GM21737 (cell line): ENCODE measurements at regions not wholly inside any gene's neighbourhood (a gene's known extent, or its start where the extent isn't known, plus 50 kb on each side); places are given as distances from the start of the nearest gene placed in this dataset.

ENCODE experiments used
- ATAC-seq: cut with Tn5 transposase; IDR thresholded peaks from one replicate; pipeline ENCODE4 v1.9.1; 2021; ENCODE audit warnings: mild to moderate bottlenecking, moderate library complexity; ENCODE audit not compliant: unreplicated experiment

GRCh38 chr12:92089559-92089958, 56.1 kb downstream of the BTG1 start:
- no peak for ATAC-seq

DNA sequence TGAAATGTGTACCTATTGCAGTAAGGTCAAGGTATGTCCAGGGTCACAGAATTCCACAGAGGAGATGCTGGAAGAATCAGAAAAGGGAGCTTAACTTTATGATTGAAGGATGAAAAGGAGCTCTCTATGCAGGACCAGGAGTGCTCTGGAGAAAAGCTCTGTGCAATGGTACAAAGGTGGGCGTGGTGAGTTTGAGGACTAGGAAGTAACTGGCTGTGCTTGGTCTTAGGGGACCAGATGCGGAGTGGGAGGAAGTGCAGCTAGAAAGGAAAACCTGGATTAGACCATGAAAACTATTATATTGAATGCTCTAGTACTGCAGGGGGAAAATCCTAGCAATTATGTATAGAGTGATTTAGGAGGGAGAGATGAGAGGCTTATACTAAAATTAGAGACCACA, 56.8 kb downstream of the BTG1 start:
- no peak for ATAC-seq

GRCh38 chr12:92085736-92086040, 60.0 kb downstream of the BTG1 start:
- ATAC-seq = no peak

DNA sequence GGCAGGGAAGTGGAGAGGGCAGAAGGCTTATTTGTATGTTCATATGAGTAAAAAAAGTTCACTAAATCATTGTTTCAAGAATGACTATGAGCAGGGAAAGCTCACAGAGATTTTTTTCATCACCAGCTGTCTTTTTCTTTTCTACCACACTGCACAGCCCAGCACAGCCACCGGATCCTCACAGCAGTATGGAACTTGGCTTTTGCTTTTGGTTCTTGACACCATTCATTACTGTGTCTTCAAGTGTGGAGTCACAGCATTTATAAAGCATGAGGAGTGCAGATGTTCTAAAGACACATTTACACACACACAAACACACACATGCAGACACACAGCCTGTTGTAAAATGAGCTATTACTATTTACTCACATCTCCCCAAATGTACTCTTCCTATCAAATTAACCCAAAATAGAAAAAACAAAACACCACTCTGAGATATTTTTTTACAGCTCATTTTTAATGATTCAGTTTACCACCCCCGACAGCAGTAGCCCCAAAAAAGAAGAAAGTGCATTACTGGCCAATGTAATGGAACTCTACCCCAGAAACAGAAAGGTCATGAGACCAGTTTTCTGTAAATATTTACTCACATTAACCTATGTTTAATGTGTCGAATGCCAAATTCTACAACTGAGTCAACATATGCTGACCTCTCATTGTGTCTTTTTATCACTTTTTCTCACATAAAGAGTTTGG, 60.5 kb downstream of the BTG1 start:
- ATAC-seq = peak; percentile 56

GRCh38 chr12:92080911-92081285, 64.7 kb downstream of the BTG1 start:
- no peak for ATAC-seq

GRCh38 chr12:92079054-92079385, 66.6 kb downstream of the BTG1 start:
- no peak for ATAC-seq

DNA sequence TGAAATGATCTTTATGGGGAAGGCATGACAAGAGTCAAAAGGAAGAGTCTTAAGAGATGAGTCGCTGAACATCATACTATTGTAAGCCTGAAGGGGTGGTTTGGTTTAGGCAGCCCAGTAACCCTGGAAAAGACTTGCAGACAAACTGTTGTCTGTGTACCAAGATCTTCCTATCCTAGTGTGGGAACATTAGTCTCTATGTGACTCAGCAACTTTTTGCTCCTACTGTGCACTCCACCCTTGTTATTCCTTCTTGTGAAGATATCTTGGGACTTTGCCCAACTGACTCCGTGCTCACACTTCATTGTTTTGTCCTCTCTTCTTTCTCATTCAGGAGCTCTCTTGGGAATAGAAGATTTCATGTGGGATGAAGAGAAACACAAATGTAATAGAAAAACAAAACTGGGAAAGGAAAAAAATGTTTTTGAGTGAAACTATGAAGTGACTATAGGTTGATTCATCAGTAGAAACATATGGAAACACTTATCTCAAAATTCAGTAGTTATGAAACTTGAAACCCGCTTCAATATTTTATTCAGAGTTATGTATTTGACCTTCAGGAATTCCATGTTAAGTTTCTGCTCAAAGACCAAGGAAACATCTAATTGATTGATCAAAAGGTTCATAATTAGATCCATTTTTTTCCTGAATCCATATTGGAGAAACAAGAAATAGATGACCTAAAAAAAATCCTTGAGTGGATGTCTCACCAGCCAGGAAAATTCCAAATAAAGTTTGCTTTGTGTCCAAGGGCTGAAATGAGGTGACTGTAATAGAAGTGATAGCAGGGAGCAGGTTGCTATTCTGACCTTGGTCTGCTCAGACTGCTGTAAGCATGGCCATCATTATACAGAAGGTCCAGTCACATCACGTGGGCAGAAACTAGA, 67.2 kb downstream of the BTG1 start:
- no peak for ATAC-seq

DNA sequence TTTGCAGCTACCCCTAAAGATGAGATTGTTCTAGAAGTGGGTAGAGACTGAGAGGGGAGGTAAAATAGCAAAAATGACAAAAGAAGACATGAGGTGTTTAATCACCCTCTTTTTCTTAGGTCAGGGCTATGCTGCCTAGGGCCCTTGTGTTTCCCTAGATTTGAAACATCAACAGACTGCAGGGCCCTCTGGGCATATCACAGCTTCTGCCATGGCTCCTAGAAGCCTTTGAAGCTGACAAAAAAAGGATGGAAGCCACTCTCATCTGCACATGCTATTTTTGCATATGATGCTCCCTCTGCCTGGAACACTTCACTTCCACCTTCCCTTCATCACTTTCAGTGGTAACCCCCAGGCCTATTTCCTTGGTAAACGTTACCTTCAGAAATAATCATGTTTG, 68.1 kb downstream of the BTG1 start:
- no peak for ATAC-seq

- ATAC-seq = no peak
These were observed 69.5 kb downstream of the BTG1 start for GRCh38 chr12:92076101-92076500.

DNA sequence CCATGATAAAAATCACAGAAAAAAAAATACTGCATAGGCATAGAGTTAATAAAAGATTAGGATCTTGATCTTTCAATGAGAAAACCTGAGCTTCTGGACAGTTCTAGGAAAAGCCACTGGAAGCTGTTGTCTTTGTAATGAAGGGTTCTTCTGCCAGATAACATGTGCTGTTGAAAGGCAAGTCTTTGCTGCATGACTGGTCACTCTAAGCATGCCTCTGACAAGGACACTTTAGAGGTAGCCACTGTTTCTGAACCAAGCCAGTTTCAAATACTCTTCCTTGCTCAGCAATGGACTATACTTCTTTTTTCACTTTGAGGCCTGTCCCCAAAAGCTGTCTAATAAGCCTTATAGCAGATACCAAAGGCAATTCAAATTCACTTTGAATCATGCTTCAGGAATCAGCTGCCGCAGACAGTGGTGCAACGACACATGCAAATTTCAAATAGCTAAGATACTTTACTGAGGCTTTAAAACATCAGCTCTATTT, 70.2 kb downstream of the BTG1 start:
- no peak for ATAC-seq

- no peak for ATAC-seq
These were observed 70.8 kb downstream of the BTG1 start for GRCh38 chr12:92074889-92075288.

- no peak for ATAC-seq
These were observed 72.6 kb downstream of the BTG1 start for GRCh38 chr12:92073094-92073493.

GRCh38 chr12:92072112-92072511, 73.5 kb downstream of the BTG1 start:
- ATAC-seq = no peak

DNA sequence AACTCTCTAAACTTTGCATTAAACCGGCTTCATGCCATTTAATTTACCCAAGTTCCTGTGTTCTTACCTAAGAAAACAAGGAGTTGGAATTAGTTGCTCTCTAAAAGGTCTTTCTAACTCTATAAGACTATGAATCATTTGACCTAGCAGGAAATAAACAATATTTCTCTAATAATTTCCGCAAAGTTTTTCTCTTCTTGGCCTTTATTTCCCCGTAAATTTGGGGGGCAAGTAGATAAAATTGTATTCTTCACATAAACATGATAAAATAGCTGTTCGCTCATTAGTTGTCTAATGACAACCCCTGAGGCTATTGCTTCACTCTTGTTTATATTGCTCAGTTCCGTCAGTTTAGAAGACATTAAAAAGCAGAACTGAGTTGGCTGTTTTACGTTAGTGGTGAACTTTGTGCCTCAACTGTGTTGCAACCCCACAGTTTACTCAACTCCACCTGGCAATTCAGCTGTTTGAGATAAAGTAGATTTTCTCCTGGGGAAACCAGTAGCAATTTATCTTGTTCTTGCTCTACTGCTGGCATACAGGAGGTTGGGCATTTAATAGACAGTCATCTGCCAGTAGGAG, 74.7 kb downstream of the BTG1 start:
- no peak for ATAC-seq

DNA sequence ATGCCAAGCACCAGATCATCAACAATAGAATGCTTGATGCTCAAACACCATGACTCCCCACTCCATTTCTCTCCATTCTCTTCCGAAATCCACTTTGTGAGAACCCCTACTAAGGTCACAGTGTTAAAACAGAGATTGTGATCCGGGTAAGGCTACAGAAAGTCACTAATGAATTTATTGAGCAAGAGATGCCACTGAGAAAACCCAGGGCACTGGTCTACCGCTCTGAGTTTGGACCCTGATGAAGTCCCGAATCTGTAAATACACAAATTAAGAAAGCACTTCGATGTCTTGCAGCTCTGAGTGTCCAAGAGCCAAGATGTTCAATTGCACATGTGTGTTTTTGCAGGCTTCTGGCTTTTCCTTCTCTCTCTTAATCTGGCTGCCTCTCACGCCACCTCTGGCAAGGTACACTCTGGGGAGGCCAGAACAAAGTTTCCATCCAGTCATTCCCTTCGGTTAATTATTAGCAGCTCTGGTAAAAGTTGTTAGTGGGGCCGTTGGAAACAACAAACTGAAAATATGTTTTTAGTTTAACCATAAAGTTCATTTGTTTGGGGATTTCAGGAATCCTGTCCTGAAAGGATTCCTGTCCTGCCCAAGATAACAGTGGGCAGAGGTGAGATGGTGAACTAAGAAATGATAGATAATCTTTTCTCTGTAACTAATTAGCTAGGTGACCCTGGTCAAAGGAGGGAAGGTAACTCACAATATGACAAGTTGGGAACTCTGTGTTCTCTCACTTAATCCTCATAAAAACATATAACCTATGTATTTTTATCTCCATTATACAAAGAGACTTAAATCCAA, 75.4 kb downstream of the BTG1 start:
- ATAC-seq = no peak

- ATAC-seq = no peak
These were observed 77.2 kb downstream of the BTG1 start for GRCh38 chr12:92068459-92068858.

DNA sequence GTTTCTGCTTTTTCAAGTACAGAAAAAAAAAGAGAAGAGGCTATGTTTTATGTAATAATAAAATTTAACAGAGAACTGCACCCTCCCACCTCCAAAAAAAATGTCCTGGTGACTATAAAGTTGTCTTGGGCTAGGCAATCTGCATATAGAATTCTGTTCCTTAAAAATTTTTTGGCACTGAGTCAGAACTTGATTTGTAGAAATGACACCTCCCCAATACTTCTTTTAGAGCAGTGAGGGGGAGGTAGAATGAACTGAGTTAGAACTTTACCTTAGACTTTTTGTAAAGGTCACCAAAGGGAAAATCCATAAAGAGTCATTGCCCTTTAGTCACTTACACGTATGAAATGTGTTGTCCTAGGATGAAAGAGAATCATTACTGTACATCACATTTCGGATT, 80.0 kb downstream of the BTG1 start:
- ATAC-seq = no peak

DNA sequence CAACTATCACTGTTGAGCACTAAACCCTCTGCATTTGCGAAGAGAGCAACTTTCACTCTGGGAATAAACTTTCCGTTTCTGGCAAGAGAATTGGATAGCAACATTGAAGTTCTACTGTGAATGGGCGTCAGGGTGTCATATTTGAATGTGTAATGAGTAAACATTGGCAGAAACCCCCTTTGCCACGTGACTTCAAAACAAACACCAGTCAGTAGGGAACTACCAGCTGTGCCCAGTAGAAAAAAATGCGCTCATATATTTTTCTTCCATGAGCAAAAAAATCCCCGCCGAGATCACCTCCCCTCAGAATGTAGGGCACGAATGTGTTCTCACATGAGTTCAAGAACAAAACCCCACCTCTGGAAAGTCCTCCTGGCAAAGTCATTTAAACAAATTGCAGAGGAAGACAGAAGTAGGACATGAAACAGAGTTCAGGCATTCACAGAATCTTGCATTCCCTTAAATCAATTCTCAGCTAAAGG, 80.6 kb downstream of the BTG1 start:
- ATAC-seq = peak; percentile 63

DNA sequence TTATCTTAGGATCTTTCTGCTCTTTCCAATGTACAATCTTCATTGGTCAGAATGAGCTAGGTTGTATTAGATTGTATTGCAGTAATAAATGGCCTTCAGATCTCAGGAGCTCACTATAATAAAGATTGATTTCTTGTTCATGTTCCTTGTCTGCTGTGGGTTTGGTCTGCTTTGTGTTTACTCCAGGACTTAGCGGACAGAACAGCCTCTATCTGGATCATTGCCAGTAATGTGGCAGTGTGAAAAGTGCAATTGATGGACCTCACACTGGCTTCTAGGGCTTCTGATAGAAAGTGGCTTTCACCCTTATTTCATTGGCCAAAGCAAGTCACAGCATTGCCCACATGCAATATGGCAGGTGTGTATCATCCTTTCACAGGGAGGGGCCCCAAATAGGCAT, 81.2 kb downstream of the BTG1 start:
- no peak for ATAC-seq

DNA sequence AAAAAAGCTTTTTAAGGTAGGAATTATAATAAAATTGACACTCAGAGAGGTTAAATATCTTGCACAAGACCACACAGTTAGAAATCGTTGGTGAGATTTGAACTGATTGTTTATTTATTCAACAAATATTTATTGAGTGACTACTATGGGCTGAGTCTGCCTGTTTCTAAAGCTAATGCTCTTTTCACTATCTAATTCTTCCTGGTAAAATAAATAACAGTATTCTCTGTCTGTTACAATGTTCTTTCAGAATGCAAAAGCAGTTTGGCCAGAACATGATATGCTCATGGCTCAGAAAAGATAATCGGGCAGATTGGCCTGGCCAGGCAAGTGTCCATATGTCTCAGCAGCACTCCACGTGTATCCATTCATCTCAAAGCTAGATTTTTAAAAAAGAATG, 82.0 kb downstream of the BTG1 start:
- ATAC-seq = no peak
